IPS-18a (cell line): ENCODE measurements at regions not wholly inside any gene's neighbourhood (a gene's known extent, or its start where the extent isn't known, plus 50 kb on each side); places are given as distances from the start of the nearest gene placed in this dataset.
"Not testable (repeated sequence)": the region's sequence is repeated elsewhere in the genome, so short reads cannot be mapped to it uniquely, and the experiment has no call there.

ENCODE experiments used
- H3K27ac ChIP-seq: one replicate; pipeline ENCODE4 v1.5.1; 2013; ENCODE audit warnings: low read length
- H3K27me3 ChIP-seq: one replicate; pipeline ENCODE4 v1.6.1; 2013; ENCODE audit warnings: mild to moderate bottlenecking, low read length; ENCODE audit not compliant: control insufficient read depth, insufficient read depth
- H3K36me3 ChIP-seq: one replicate; pipeline ENCODE4 v1.6.1; 2013; ENCODE audit warnings: low read depth, low read length; ENCODE audit not compliant: control insufficient read depth
- H3K4me1 ChIP-seq: one replicate; pipeline ENCODE4 v1.6.1; 2013; ENCODE audit warnings: low read depth, low read length; ENCODE audit not compliant: control insufficient read depth
- H3K4me3 ChIP-seq: one replicate; pipeline ENCODE4 v1.5.1; 2013; ENCODE audit warnings: low read length
- H3K9ac ChIP-seq: one replicate; pipeline ENCODE4 v1.6.1; 2013; ENCODE audit warnings: mild to moderate bottlenecking, low read length, moderate library complexity
- H3K9me3 ChIP-seq: one replicate; pipeline ENCODE4 v1.6.1; 2013; ENCODE audit warnings: low read depth, low read length; ENCODE audit not compliant: control insufficient read depth

DNA sequence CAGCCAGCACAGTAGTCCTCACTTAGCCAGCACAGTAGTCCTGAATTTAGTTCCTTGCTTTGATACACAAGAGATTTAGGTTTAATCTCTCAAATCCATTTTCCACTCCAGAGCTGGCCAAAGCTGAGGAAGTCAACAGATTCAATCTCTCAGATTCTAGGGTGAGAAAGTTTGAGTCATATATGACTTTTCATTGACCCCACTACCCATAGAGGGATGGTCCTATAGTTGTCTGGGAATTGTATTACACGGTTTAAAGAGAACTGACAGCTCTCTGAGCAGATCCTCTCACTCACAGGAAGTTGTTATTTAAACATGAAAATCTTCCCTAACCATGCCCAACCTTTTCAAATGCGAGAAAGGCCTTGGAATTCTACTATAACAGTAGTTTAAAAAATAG lies 641.8 kb upstream of the SEMA3D start:
- no peak overlapping the region for H3K9ac ChIP-seq
- no peaks in the 10 kb centered on the region for H3K36me3 ChIP-seq
- no peaks in the 10 kb centered on the region for H3K27me3 ChIP-seq
- H3K4me1 ChIP-seq, result no peaks in the 10 kb centered on the region
- H3K4me3 ChIP-seq, result no peak overlapping the region
- H3K27ac ChIP-seq, result no peak overlapping the region
- H3K9me3 ChIP-seq, result no peaks in the 10 kb centered on the region

DNA sequence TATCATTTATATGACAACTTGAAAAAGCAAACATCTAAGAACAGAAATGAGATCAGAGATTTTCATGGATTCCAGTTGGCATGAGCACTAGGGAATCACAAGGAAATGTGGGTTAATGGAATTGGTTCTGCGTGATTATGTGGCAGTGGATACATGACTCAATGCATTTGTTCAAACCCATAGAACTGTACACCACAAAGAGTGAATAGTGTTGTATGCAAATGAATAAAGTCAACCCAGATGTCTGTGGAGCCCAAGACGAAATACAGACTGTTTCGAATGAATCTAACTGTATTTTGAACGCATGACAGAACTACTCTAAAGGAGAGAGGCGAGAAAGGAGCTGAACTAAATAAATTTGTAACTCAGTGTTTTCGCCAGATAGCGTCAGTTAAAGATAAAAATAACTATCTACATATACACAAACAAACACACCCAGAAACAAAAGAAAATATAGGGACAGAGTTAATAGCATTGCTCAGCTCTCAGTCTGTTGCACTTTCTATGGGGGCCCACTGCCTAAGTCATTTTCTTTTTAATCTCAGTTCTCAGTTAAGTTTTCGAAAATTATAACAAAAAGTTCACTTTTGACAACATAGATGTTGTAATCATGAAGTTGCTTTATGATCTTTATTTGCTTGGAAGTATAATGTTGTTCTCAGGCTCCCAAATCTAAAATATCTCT lies 636.7 kb upstream of the SEMA3D start:
- no peaks in the 10 kb centered on the region for H3K9me3 ChIP-seq
- no peaks in the 10 kb centered on the region for H3K36me3 ChIP-seq
- H3K9ac ChIP-seq, result no peak overlapping the region
- H3K27ac ChIP-seq, result no peak overlapping the region
- H3K4me3 ChIP-seq, result no peak overlapping the region
- H3K4me1 ChIP-seq, result no peaks in the 10 kb centered on the region
- no peaks in the 10 kb centered on the region for H3K27me3 ChIP-seq

DNA sequence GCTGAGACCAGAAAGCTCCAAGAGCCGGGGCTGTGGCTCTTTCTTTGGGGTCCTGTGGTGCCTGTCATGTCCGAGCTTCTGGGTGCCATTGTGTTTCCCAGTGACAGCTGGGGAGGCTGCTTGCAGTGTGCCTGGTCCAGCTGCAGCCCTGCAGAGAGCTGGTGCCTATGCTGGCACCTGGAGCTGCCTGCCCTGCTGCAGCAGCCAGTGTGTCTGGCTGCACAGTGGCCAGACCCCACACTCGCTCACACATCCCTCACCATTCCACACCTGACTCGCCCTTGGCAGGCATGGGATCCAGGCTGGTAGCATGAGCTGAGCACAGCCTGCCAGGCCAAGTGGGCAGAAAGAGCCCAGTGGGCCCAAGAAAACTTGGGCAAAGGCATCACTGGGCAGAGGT lies 635.1 kb upstream of the SEMA3D start:
- Histone ChIP-seq H3K36me3 (no peaks in the 10 kb centered on the region), H3K4me1 (peaks cover 3% of the 10 kb centered on the region), H3K27me3 (no peaks in the 10 kb centered on the region), H3K4me3 (no peak overlapping the region), H3K27ac (no peak overlapping the region), H3K9ac (no peak overlapping the region), H3K9me3 (no peaks in the 10 kb centered on the region)

DNA sequence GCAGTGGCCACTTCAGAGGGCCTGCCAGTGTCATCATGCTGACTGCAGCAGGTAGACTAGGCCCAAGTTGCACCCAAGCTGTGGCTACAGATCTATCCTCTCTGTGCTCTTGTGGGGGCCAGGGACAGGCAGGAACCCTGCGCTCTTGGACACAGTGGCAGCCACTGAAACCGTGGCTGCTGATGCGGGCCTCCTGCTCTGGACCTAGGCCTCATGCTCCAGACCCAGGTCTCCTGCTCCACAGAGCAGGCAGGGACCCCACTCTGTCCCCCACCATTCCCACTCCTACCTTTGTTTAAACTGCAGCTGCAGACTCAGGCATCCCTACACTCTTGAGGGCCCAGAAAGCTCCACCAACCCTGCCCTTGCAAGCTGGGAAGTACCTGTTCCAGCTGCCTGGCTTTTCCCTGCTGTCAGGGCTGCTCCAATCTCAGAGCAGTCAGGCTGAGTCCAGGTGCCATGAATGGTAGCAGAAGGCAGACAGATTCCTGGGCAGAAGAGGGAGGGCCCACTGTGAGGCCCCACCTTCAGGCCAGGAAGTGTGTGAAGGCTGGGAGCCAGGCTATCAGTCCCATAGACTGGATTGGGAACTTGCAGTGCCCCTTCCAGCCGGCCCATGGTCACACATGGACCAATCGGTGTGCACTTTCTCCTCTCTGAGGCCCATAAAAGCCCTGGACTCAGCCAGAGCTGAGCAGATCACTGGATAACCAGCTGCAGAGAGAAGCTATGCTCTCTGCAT lies 634.0 kb upstream of the SEMA3D start:
- H3K9me3 ChIP-seq, result no peaks in the 10 kb centered on the region
- no peaks in the 10 kb centered on the region for H3K36me3 ChIP-seq
- no peak overlapping the region for H3K27ac ChIP-seq
- H3K4me1 ChIP-seq, result peaks cover 5% of the 10 kb centered on the region
- no peaks in the 10 kb centered on the region for H3K27me3 ChIP-seq
- no peak overlapping the region for H3K4me3 ChIP-seq
- H3K9ac ChIP-seq, result no peak overlapping the region

- Histone ChIP-seq H3K27me3 (no peaks in the 10 kb centered on the region), H3K4me1 (peaks cover 5% of the 10 kb centered on the region), H3K4me3 (no peak overlapping the region), H3K36me3 (no peaks in the 10 kb centered on the region), H3K27ac (no peak overlapping the region), H3K9ac (no peak overlapping the region), H3K9me3 (no peaks in the 10 kb centered on the region)
These were observed 628.7 kb upstream of the SEMA3D start for GRCh38 chr7:85815526-85815925.

GRCh38 chr7:85806321-85806720 lies 619.5 kb upstream of the SEMA3D start:
- no peak overlapping the region for H3K4me3 ChIP-seq
- no peaks in the 10 kb centered on the region for H3K9me3 ChIP-seq
- no peaks in the 10 kb centered on the region for H3K4me1 ChIP-seq
- no peaks in the 10 kb centered on the region for H3K36me3 ChIP-seq
- H3K9ac ChIP-seq, result no peak overlapping the region
- H3K27me3 ChIP-seq, result no peaks in the 10 kb centered on the region
- no peak overlapping the region for H3K27ac ChIP-seq

- Histone ChIP-seq H3K9ac (no peak overlapping the region), H3K4me1 (no peaks in the 10 kb centered on the region), H3K9me3 (no peaks in the 10 kb centered on the region), H3K36me3 (no peaks in the 10 kb centered on the region), H3K27ac (no peak overlapping the region), H3K4me3 (no peak overlapping the region), H3K27me3 (no peaks in the 10 kb centered on the region)
These were observed 618.8 kb upstream of the SEMA3D start for GRCh38 chr7:85805656-85806055.

- Histone ChIP-seq H3K27ac (no peak overlapping the region), H3K4me1 (no peaks in the 10 kb centered on the region), H3K9ac (no peak overlapping the region), H3K9me3 (no peaks in the 10 kb centered on the region), H3K27me3 (no peaks in the 10 kb centered on the region), H3K4me3 (no peak overlapping the region), H3K36me3 (no peaks in the 10 kb centered on the region)
These were observed 618.4 kb upstream of the SEMA3D start for GRCh38 chr7:85805249-85805648.

GRCh38 chr7:85802211-85802610 lies 615.4 kb upstream of the SEMA3D start:
- no peaks in the 10 kb centered on the region for H3K4me1 ChIP-seq
- H3K9ac ChIP-seq, result no peak overlapping the region
- H3K9me3 ChIP-seq, result no peaks in the 10 kb centered on the region
- H3K27ac ChIP-seq, result no peak overlapping the region
- no peaks in the 10 kb centered on the region for H3K36me3 ChIP-seq
- H3K4me3 ChIP-seq, result no peak overlapping the region
- no peaks in the 10 kb centered on the region for H3K27me3 ChIP-seq

DNA sequence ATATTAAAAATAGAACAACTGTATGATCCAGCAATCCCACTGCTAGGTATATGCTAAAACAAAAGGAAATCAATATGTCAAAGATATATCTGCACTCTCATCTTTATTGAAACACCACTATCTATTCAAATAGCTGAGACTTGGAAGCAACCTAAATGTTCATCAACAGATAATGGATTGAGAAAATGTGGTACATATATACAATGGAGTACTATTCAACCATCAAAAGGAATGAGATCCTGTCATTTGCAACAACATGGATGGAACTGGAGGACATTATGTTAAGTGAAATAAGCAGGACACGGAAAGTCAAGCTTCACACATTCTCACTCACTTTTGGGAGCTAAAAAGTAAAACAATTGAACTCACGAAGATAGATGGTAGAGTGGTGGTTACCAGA lies 610.1 kb upstream of the SEMA3D start:
- Histone ChIP-seq H3K9me3 (no peaks in the 10 kb centered on the region), H3K27ac (no peak overlapping the region), H3K4me1 (no peaks in the 10 kb centered on the region), H3K27me3 (no peaks in the 10 kb centered on the region), H3K4me3 (no peak overlapping the region), H3K9ac (no peak overlapping the region), H3K36me3 (no peaks in the 10 kb centered on the region)

- not testable (repeated sequence) for H3K4me3 ChIP-seq, H3K9ac ChIP-seq, H3K36me3 ChIP-seq, H3K4me1 ChIP-seq, H3K27me3 ChIP-seq, H3K9me3 ChIP-seq, H3K27ac ChIP-seq
These were observed 604.2 kb upstream of the SEMA3D start for GRCh38 chr7:85791098-85791497.

DNA sequence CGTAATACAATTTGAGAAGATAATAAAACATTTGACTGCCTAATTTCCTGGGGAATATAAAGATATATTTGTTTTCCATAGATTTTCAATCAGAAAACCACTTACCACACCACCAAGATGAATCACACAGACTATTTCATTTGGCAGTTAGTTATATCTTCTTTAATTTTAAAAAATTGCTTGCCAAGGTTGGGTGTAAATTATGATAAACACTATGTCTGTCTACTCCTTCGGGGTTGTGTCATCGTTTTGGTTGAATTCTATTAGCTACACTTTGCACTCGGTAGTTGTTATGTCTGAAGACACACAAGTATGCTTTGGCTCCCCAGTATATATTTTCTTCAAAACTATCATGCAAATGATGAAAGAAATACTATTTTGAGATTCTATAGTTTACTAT lies 594.8 kb upstream of the SEMA3D start:
- Histone ChIP-seq H3K9ac (no peak overlapping the region), H3K36me3 (no peaks in the 10 kb centered on the region), H3K9me3 (no peaks in the 10 kb centered on the region), H3K27ac (no peak overlapping the region), H3K4me1 (no peaks in the 10 kb centered on the region), H3K4me3 (no peak overlapping the region), H3K27me3 (no peaks in the 10 kb centered on the region)
